ENCODE measurements at regions not wholly inside any gene's neighbourhood (a gene's known extent, or its start where the extent isn't known, plus 50 kb on each side); places are given as distances from the start of the nearest gene placed in this dataset.
A peak's percentile ranks its signal among the peaks of the same experiment; 100 is the strongest.
"Not testable (repeated sequence)": the region's sequence is repeated elsewhere in the genome, so short reads cannot be mapped to it uniquely, and the experiment has no call there.

DNA sequence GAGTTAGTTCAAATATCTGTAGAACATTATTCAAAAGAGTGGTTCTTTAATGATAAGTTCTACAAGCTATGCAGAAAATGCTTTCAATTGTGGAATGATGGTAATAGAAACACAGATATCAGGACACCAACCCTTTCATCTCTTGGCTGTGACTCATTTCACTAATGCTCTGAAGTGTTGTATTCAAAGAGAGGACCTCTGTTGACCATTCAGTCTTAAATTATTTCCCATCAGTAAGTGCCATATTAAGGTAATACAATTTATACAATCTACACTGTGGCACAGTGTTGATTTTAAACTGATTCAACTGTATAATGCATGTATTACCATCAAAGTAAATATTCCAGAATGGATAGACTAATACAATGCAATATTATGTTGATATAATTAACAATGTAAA lies 289.0 kb upstream of the ADGRL3 start:
- Histone ChIP-seq H3K27ac (ENCODE audit: low read depth in 2 of 2, low read length in 2 of 2) (no peak overlapping the region), H3K4me1 (ENCODE audit: control insufficient read depth in 2 of 3, insufficient read depth in 2 of 3, low read depth in 1 of 3, low read length in 3 of 3) (no peaks in the 10 kb centered on the region), H3K9ac (ENCODE audit: low read length in 3 of 3) (no peak overlapping the region), H3K9me3 (ENCODE audit: control insufficient read depth in 2 of 3, insufficient read depth in 1 of 3, low read length in 3 of 3) (no peaks in the 10 kb centered on the region), H3K4me3 (ENCODE audit: low read length in 3 of 3) (no peak overlapping the region), H3K27me3 (ENCODE audit: control insufficient read depth, insufficient read depth, low read length) (no peaks in the 10 kb centered on the region), H3K36me3 (ENCODE audit: control insufficient read depth in 2 of 3, insufficient read depth in 3 of 3, low read length in 3 of 3) (no peaks in the 10 kb centered on the region)
- intact Hi-C loops (cut with DNase I): no loop called here
- no peak for FAIRE-seq
- DNase-seq: no peak
- TF ChIP-seq, protein P1, sequence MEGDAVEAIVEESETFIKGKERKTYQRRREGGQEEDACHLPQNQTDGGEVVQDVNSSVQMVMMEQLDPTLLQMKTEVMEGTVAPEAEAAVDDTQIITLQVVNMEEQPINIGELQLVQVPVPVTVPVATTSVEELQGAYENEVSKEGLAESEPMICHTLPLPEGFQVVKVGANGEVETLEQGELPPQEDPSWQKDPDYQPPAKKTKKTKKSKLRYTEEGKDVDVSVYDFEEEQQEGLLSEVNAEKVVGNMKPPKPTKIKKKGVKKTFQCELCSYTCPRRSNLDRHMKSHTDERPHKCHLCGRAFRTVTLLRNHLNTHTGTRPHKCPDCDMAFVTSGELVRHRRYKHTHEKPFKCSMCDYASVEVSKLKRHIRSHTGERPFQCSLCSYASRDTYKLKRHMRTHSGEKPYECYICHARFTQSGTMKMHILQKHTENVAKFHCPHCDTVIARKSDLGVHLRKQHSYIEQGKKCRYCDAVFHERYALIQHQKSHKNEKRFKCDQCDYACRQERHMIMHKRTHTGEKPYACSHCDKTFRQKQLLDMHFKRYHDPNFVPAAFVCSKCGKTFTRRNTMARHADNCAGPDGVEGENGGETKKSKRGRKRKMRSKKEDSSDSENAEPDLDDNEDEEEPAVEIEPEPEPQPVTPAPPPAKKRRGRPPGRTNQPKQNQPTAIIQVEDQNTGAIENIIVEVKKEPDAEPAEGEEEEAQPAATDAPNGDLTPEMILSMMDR (IDR thresholded peaks at IDR 0.05; ENCODE audit: borderline replicate concordance, extremely low read depth, insufficient read depth): no peak

DNA sequence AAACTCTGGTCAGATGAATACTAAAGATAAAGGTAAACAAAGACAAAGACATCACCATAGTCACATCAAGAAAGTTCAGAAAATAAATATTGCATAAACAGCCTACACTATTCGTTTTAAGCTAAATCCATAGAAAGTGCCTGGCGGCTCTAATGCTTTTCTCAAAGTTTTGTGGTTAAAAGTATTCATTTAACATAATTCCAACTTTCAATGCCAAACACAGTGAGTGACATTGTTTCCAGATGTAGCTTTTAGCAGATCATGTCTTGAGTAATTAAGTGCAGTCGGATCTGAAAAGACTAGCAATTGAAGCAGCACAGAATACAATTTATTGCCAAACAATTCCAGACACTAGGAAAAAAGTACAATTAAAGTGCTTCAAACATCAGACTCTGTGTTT lies 287.1 kb upstream of the ADGRL3 start:
- H3K9me3 ChIP-seq (ENCODE audit: control insufficient read depth in 2 of 3, insufficient read depth in 1 of 3, low read length in 3 of 3): no peaks in the 10 kb centered on the region
- no peak overlapping the region for H3K27ac ChIP-seq (ENCODE audit: low read depth in 2 of 2, low read length in 2 of 2)
- no peak overlapping the region for H3K4me3 ChIP-seq (ENCODE audit: low read length in 3 of 3)
- DNase-seq (peak in 2 of 5 donors; percentile 9 to 32), FAIRE-seq (no peak)
- no peaks in the 10 kb centered on the region for H3K36me3 ChIP-seq (ENCODE audit: control insufficient read depth in 2 of 3, insufficient read depth in 3 of 3, low read length in 3 of 3)
- intact Hi-C loops (cut with DNase I): no loop called here
- no peaks in the 10 kb centered on the region for H3K4me1 ChIP-seq (ENCODE audit: control insufficient read depth in 2 of 3, insufficient read depth in 2 of 3, low read depth in 1 of 3, low read length in 3 of 3)
- TF ChIP-seq, protein P1 (IDR thresholded peaks at IDR 0.05; ENCODE audit: borderline replicate concordance, extremely low read depth, insufficient read depth): no peak
- no peak overlapping the region for H3K9ac ChIP-seq (ENCODE audit: low read length in 3 of 3)
- no peaks in the 10 kb centered on the region for H3K27me3 ChIP-seq (ENCODE audit: control insufficient read depth, insufficient read depth, low read length)

DNA sequence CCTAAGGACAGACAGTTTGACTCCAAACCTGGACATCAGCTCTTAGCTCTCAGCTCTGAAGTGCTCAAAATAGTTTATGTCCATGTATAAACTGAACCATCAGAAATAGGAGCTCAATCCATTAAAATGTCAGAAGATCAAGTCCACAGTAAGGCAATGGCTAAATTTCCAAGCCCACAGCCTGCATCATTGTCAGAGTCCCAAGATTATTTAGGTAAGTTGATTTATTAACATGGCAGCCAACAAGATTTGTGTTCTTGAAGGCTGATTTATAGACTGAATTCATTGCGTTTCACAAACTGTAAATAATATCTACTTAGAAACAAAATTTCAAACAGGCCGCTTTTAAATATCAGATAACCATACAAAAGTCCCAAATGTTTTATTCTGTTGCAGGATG lies 286.5 kb upstream of the ADGRL3 start:
- DNase-seq (peak in 2 of 5 donors; percentile 52 to 56), FAIRE-seq (no peak)
- TF ChIP-seq, protein P1 (IDR thresholded peaks at IDR 0.05; ENCODE audit: borderline replicate concordance, extremely low read depth, insufficient read depth): no peak
- Histone ChIP-seq H3K27me3 (ENCODE audit: control insufficient read depth, insufficient read depth, low read length) (no peaks in the 10 kb centered on the region), H3K4me3 (ENCODE audit: low read length in 3 of 3) (no peak overlapping the region), H3K36me3 (ENCODE audit: control insufficient read depth in 2 of 3, insufficient read depth in 3 of 3, low read length in 3 of 3) (no peaks in the 10 kb centered on the region), H3K9me3 (ENCODE audit: control insufficient read depth in 2 of 3, insufficient read depth in 1 of 3, low read length in 3 of 3) (no peaks in the 10 kb centered on the region), H3K4me1 (ENCODE audit: control insufficient read depth in 2 of 3, insufficient read depth in 2 of 3, low read depth in 1 of 3, low read length in 3 of 3) (no peaks in the 10 kb centered on the region), H3K9ac (ENCODE audit: low read length in 3 of 3) (no peak overlapping the region), H3K27ac (ENCODE audit: low read depth in 2 of 2, low read length in 2 of 2) (no peak overlapping the region)
- intact Hi-C loops (cut with DNase I): no loop called here

DNA sequence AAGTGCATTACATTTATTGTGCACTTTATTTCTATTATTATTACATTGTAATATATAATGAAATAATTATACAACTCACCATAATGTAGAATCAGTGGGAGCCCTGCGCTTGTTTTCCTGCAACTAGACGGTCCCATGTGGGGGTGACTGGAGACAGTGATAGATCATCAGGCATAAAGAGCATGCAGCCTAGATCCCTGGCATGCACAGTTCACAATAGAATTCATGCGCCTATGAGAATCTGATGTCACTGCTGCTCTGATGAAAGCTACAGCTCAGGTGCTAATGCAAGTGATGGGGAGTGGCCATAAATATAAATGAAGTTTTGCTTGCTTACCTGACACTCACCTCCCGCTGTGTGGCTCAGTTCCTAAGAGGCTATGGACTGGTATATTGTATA lies 278.4 kb upstream of the ADGRL3 start:
- H3K4me1 ChIP-seq (ENCODE audit: control insufficient read depth in 2 of 3, insufficient read depth in 2 of 3, low read depth in 1 of 3, low read length in 3 of 3); H3K9me3 ChIP-seq (ENCODE audit: control insufficient read depth in 2 of 3, insufficient read depth in 1 of 3, low read length in 3 of 3); H3K4me3 ChIP-seq (ENCODE audit: low read length in 3 of 3); FAIRE-seq; H3K36me3 ChIP-seq (ENCODE audit: control insufficient read depth in 2 of 3, insufficient read depth in 3 of 3, low read length in 3 of 3); H3K27me3 ChIP-seq (ENCODE audit: control insufficient read depth, insufficient read depth, low read length); H3K27ac ChIP-seq (ENCODE audit: low read depth in 2 of 2, low read length in 2 of 2); DNase-seq; H3K9ac ChIP-seq (ENCODE audit: low read length in 3 of 3); intact Hi-C loops (cut with DNase I): not testable (repeated sequence)
